Panc1 (cell line): ENCODE measurements at regions not wholly inside any gene's neighbourhood (a gene's known extent, or its start where the extent isn't known, plus 50 kb on each side); places are given as distances from the start of the nearest gene placed in this dataset.

Experiments used
- ATAC-seq: fragments of 200-7000 bp; cut with Tn5 transposase; 2 replicates; pipeline ENCODE4 v1.9.1; 2020; ENCODE audit warnings: mild to moderate bottlenecking, moderate library complexity
- BruUV-seq: library from RNA; stranded (reverse); fragments of 400-500 nt; replicated peaks from 2 replicates; lab custom pipeline; 2021; lab: Mats Ljungman, UMichigan
- CTCF ChIA-PET: fragments of 300-600 bp; sonication (Branson Sonifier 250); formaldehyde crosslinking; loops from one replicate; lab custom pipeline; 2022; ENCODE audit warnings: antibody characterized with exemption; lab: Charles Lee
- POLR2A ChIA-PET: fragments of 300-600 bp; sonication (Branson Sonifier 250); formaldehyde crosslinking; loops from one replicate; lab custom pipeline; 2022; ENCODE audit warnings: antibody characterized with exemption; lab: Charles Lee
- DNase-seq: peaks from one replicate; pipeline ENCODE4 v3.0.0-alpha.2; 2010; ENCODE audit warnings: low read depth, low spot score
- H3K27ac ChIP-seq: 2 replicates; pipeline ENCODE4 v1.5.1; 2011; ENCODE audit warnings: mild to moderate bottlenecking, low read length, inconsistent platforms
- H3K27me3 ChIP-seq: fragments of 200-500 bp; sonication (Bioruptor generic); 2 replicates; pipeline ENCODE4 v1.6.0; 2014; ENCODE audit warnings: low read length, inconsistent platforms; ENCODE audit not compliant: control insufficient read depth, insufficient read depth
- H3K36me3 ChIP-seq: fragments of 200-500 bp; sonication (Bioruptor generic); 2 replicates; pipeline ENCODE4 v1.5.1; 2014; ENCODE audit warnings: inconsistent platforms, mild to moderate bottlenecking, low read length, moderate library complexity; ENCODE audit not compliant: control insufficient read depth, insufficient read depth
- H3K4me1 ChIP-seq: 2 replicates; pipeline ENCODE4 v1.5.1; 2011; ENCODE audit warnings: inconsistent platforms, mild to moderate bottlenecking, low read length, moderate library complexity; ENCODE audit not compliant: control insufficient read depth, insufficient read depth
- H3K4me3 ChIP-seq, 2 experiments: 2 replicates each; pipeline ENCODE4 v1.5.1; 2011 to 2012; ENCODE audit warnings: low read depth in 2 of 2, low read length in 2 of 2, mild to moderate bottlenecking in 2 of 2, inconsistent platforms in 1 of 2, moderate library complexity in 1 of 2
- H3K9me3 ChIP-seq: fragments of 200-500 bp; sonication (Bioruptor generic); 2 replicates; pipeline ENCODE4 v1.5.1; 2014; ENCODE audit warnings: low read depth, mild to moderate bottlenecking, inconsistent platforms, low read length, moderate library complexity; ENCODE audit not compliant: control insufficient read depth, insufficient read depth
- POLR2AphosphoS5 ChIP-seq: IDR thresholded peaks from 2 replicates; pipeline ENCODE4 v1.6.1; 2012; ENCODE audit warnings: mild to moderate bottlenecking, low read depth, low read length, moderate library complexity
- REST ChIP-seq, 2 experiments: IDR thresholded peaks; 2 replicates each; pipeline ENCODE4 v1.6.1; 2011 to 2012; ENCODE audit warnings: low read depth in 2 of 2, control low read depth in 1 of 2, low read length in 1 of 2, mild to moderate bottlenecking in 1 of 2, moderate library complexity in 1 of 2; ENCODE audit not compliant: insufficient read depth in 1 of 2
- SIN3A ChIP-seq: IDR thresholded peaks from 2 replicates; pipeline ENCODE4 v1.6.1; 2012; ENCODE audit warnings: low read depth, mild to moderate bottlenecking, low read length, moderate library complexity, borderline replicate concordance; ENCODE audit not compliant: insufficient read depth
- TCF7L2 ChIP-seq: IDR thresholded peaks from 2 replicates; pipeline ENCODE4 v1.6.1; 2011; ENCODE audit warnings: mild to moderate bottlenecking, low read depth, low read length, inconsistent platforms
- in situ Hi-C: cut with HindIII; loops from 2 replicates; pipeline ENCODE4 v1.10.0; 2016; ENCODE audit warnings: low sequenced_read_pairs, low pct_unique_long_range_greater_than_20kb
- intact Hi-C: fragments of 100-400 bp; cut with micrococcal nuclease; formaldehyde crosslinking; loops from one replicate; pipeline ENCODE4 v1.10.0; 2022; ENCODE audit not compliant: unreplicated experiment
- TF ChIP-seq, protein P1 (sequence below): fragments of 450-650 bp; IDR thresholded peaks from 2 replicates; pipeline ENCODE4 v1.5.1; 2017; ENCODE audit warnings: mild to moderate bottlenecking

DNA sequence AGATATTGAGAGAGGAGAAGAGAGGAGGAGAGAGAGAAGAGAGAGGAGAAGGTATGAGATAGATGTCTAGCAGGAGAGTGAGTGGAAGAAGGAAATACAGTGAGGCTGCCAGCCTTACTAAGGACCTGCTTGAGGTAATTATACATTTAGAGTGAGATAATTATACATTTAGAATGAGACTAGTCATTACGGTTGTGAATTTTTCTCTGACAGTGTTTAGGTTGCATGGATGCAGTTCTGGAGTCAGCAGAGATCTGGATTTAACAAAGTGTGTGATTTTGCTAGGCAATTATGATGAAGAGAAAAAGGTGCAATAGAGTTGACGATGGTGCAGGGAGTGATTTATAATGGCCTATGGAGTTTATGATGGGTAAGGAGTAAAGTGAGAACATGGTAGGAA lies 187.1 kb upstream of the ARX start:
- H3K27ac ChIP-seq, result no peak overlapping the region
- CTCF ChIA-PET, result no interaction called here
- H3K27me3 ChIP-seq, result no peaks in the 10 kb centered on the region
- no peak for DNase-seq
- no peaks in the 10 kb centered on the region for H3K9me3 ChIP-seq
- BruUV-seq, result no TSS peak
- in situ Hi-C loops (no loop called here), intact Hi-C loops (no loop called here)
- no peak for TF ChIP-seq POLR2AphosphoS5
- TF ChIP-seq, protein P1, sequence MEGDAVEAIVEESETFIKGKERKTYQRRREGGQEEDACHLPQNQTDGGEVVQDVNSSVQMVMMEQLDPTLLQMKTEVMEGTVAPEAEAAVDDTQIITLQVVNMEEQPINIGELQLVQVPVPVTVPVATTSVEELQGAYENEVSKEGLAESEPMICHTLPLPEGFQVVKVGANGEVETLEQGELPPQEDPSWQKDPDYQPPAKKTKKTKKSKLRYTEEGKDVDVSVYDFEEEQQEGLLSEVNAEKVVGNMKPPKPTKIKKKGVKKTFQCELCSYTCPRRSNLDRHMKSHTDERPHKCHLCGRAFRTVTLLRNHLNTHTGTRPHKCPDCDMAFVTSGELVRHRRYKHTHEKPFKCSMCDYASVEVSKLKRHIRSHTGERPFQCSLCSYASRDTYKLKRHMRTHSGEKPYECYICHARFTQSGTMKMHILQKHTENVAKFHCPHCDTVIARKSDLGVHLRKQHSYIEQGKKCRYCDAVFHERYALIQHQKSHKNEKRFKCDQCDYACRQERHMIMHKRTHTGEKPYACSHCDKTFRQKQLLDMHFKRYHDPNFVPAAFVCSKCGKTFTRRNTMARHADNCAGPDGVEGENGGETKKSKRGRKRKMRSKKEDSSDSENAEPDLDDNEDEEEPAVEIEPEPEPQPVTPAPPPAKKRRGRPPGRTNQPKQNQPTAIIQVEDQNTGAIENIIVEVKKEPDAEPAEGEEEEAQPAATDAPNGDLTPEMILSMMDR, result no peak
- TF ChIP-seq TCF7L2, result no peak
- no peak for TF ChIP-seq SIN3A
- TF ChIP-seq REST (IDR thresholded peaks at IDR 0.05; ENCODE audit: insufficient read depth in 1 of 2, low read depth in 2 of 2, low read length in 1 of 2), result no peak
- H3K4me3 ChIP-seq, result no peak overlapping the region
- ATAC-seq, result no peak
- no peaks in the 10 kb centered on the region for H3K36me3 ChIP-seq
- no peaks in the 10 kb centered on the region for H3K4me1 ChIP-seq
- POLR2A ChIA-PET, result no interaction called here

GRCh38 chrX:25198891-25199290 lies 183.1 kb upstream of the ARX start:
- ChIA-PET CTCF (no interaction called here), POLR2A (no interaction called here)
- in situ Hi-C loops (no loop called here), intact Hi-C loops (no loop called here)
- no TSS peak for BruUV-seq
- ATAC-seq (no peak), DNase-seq (no peak)
- Histone ChIP-seq H3K27me3 (no peaks in the 10 kb centered on the region), H3K9me3 (no peaks in the 10 kb centered on the region), H3K36me3 (no peaks in the 10 kb centered on the region), H3K27ac (no peak overlapping the region), H3K4me1 (no peaks in the 10 kb centered on the region), H3K4me3 (no peak overlapping the region)
- TF ChIP-seq, protein P1, result no peak
- TF ChIP-seq POLR2AphosphoS5 (no peak), REST (IDR thresholded peaks at IDR 0.05; ENCODE audit: insufficient read depth in 1 of 2, low read depth in 2 of 2, low read length in 1 of 2) (no peak), SIN3A (no peak), TCF7L2 (no peak)
